ENCODE measurements at regions not wholly inside any gene's neighbourhood (a gene's known extent, or its start where the extent isn't known, plus 50 kb on each side); places are given as distances from the start of the nearest gene placed in this dataset.
"Not testable (repeated sequence)": the region's sequence is repeated elsewhere in the genome, so short reads cannot be mapped to it uniquely, and the experiment has no call there.

- Histone ChIP-seq H3K36me3 (replicated peaks in 1 of 2; ENCODE audit: control insufficient read depth in 1 of 2, insufficient read depth in 2 of 2, low read length in 2 of 2) (no peaks in the 10 kb centered on the region), H3K4me2 (ENCODE audit: low read depth, low read length) (no peak overlapping the region), H3K79me2 (ENCODE audit: insufficient read depth, low read length) (no peaks in the 10 kb centered on the region), H3K4me1 (ENCODE audit: insufficient read depth, low read length) (no peaks in the 10 kb centered on the region), H3K9me3 (ENCODE audit: low read length) (peaks cover 54% of the 10 kb centered on the region), H3K4me3 (replicated peaks in 1 of 3; ENCODE audit: insufficient read depth in 1 of 3, low read depth in 2 of 3, low read length in 3 of 3) (no peak overlapping the region), H3K27ac (ENCODE audit: extremely low read length, insufficient read depth, low read length) (no peak overlapping the region), H3K27me3 (ENCODE audit: control insufficient read depth in 1 of 2, insufficient read depth in 2 of 2, low read length in 2 of 2) (no peaks in the 10 kb centered on the region), H4K20me1 (ENCODE audit: insufficient read depth, low read length) (no peaks in the 10 kb centered on the region), H3K9ac (ENCODE audit: insufficient read depth, low read depth, low read length) (no peak overlapping the region), H2AFZ (ENCODE audit: low read length) (no peak overlapping the region)
- ChIA-PET CTCF (ENCODE audit: low intra/inter-chr PET ratio, low total read pairs) (no interaction called here), POLR2A (no interaction called here)
- ATAC-seq (no peak), FAIRE-seq (no peak), DNase-seq (ENCODE audit: low spot score) (no peak)
- in situ Hi-C loops (cut with HindIII; ENCODE audit: extremely low pct_ligation_motif_present, low pct_unique_long_range_greater_than_20kb) (no loop called here), intact Hi-C loops (cut with micrococcal nuclease; ENCODE audit: unreplicated experiment) (no loop called here)
- WGBS (ENCODE audit: low lambda C conversion rate) = 14% methylated on average over 5 of the region's 5 CpGs
- TF ChIP-seq PRMT3 (CRISPR knock-in tag; IDR thresholded peaks at IDR 0.05; ENCODE audit: borderline replicate concordance, low read depth) = no peak
- no TSS peak for BruUV-seq (replicated peaks)
These were observed 861.9 kb downstream of the CDH18 start for GRCh38 chr5:19125956-19126713.

- H3K79me2 ChIP-seq (ENCODE audit: insufficient read depth, low read length) = no peaks in the 10 kb centered on the region
- ATAC-seq = no peak
- no peak overlapping the region for H3K4me3 ChIP-seq (replicated peaks in 1 of 3; ENCODE audit: insufficient read depth in 1 of 3, low read depth in 2 of 3, low read length in 3 of 3)
- H3K27ac ChIP-seq (ENCODE audit: extremely low read length, insufficient read depth, low read length) = no peak overlapping the region
- peaks cover 32% of the 10 kb centered on the region for H3K9me3 ChIP-seq (ENCODE audit: low read length)
- H3K36me3 ChIP-seq (replicated peaks in 1 of 2; ENCODE audit: control insufficient read depth in 1 of 2, insufficient read depth in 2 of 2, low read length in 2 of 2) = no peaks in the 10 kb centered on the region
- ChIA-PET CTCF (ENCODE audit: low intra/inter-chr PET ratio, low total read pairs) (no interaction called here), POLR2A (no interaction called here)
- FAIRE-seq = no peak
- WGBS (ENCODE audit: low lambda C conversion rate) = 0% methylated on average over 2 of the region's 2 CpGs
- DNase-seq (ENCODE audit: low spot score) = no peak
- H3K4me2 ChIP-seq (ENCODE audit: low read depth, low read length) = no peak overlapping the region
- no TSS peak for BruUV-seq (replicated peaks)
- TF ChIP-seq SAP130 (CRISPR knock-in tag; IDR thresholded peaks at IDR 0.05; ENCODE audit: low read depth) (no peak), ZNF446 (CRISPR knock-in tag; IDR thresholded peaks at IDR 0.05) (no peak), NR2F1 (CRISPR knock-in tag; IDR thresholded peaks at IDR 0.05) (no peak), NR2F2 (IDR thresholded peaks at IDR 0.05; ENCODE audit: borderline replicate concordance, low read depth) (no peak), SMYD3 (CRISPR knock-in tag; IDR thresholded peaks at IDR 0.05) (no peak), SIX1 (CRISPR knock-in tag; IDR thresholded peaks at IDR 0.05; ENCODE audit: borderline replicate concordance) (no peak), HMGA1 (CRISPR knock-in tag; conservative IDR thresholded peaks at IDR 0.05) (no peak), HNRNPK (IDR thresholded peaks at IDR 0.05; ENCODE audit: low read depth, low read length, poor library complexity, severe bottlenecking) (no peak), DNMT3B (CRISPR knock-in tag; conservative IDR thresholded peaks at IDR 0.05) (no peak)
- intact Hi-C loops (cut with micrococcal nuclease; ENCODE audit: unreplicated experiment) (no loop called here), in situ Hi-C loops (cut with HindIII; ENCODE audit: extremely low pct_ligation_motif_present, low pct_unique_long_range_greater_than_20kb) (no loop called here)
- no peaks in the 10 kb centered on the region for H3K27me3 ChIP-seq (ENCODE audit: control insufficient read depth in 1 of 2, insufficient read depth in 2 of 2, low read length in 2 of 2)
- no peak overlapping the region for H3K9ac ChIP-seq (ENCODE audit: insufficient read depth, low read depth, low read length)
- no peak overlapping the region for H2AFZ ChIP-seq (ENCODE audit: low read length)
- no peaks in the 10 kb centered on the region for H3K4me1 ChIP-seq (ENCODE audit: insufficient read depth, low read length)
- no peaks in the 10 kb centered on the region for H4K20me1 ChIP-seq (ENCODE audit: insufficient read depth, low read length)
These were observed 847.7 kb downstream of the CDH18 start for GRCh38 chr5:19140276-19140675.

- H3K9ac ChIP-seq (ENCODE audit: insufficient read depth, low read depth, low read length); H2AFZ ChIP-seq (ENCODE audit: low read length); ATAC-seq; H3K4me1 ChIP-seq (ENCODE audit: insufficient read depth, low read length); H3K27me3 ChIP-seq (ENCODE audit: control insufficient read depth in 1 of 2, insufficient read depth in 2 of 2, low read length in 2 of 2); CTCF ChIA-PET (ENCODE audit: low intra/inter-chr PET ratio, low total read pairs); DNase-seq (ENCODE audit: low spot score); intact Hi-C loops (cut with micrococcal nuclease; ENCODE audit: unreplicated experiment); POLR2A ChIA-PET; H3K27ac ChIP-seq (ENCODE audit: extremely low read length, insufficient read depth, low read length); H3K79me2 ChIP-seq (ENCODE audit: insufficient read depth, low read length); FAIRE-seq; H3K36me3 ChIP-seq (replicated peaks in 1 of 2; ENCODE audit: control insufficient read depth in 1 of 2, insufficient read depth in 2 of 2, low read length in 2 of 2); H3K4me2 ChIP-seq (ENCODE audit: low read depth, low read length); H4K20me1 ChIP-seq (ENCODE audit: insufficient read depth, low read length); H3K4me3 ChIP-seq (replicated peaks in 1 of 3; ENCODE audit: insufficient read depth in 1 of 3, low read depth in 2 of 3, low read length in 3 of 3); in situ Hi-C loops (cut with HindIII; ENCODE audit: extremely low pct_ligation_motif_present, low pct_unique_long_range_greater_than_20kb); BruUV-seq (replicated peaks): not testable (repeated sequence)
- H3K9me3 ChIP-seq (ENCODE audit: low read length) = peaks cover 30% of the 10 kb centered on the region
- WGBS (ENCODE audit: low lambda C conversion rate) = 43% methylated on average over 13 of the region's 20 CpGs
These were observed 846.0 kb downstream of the CDH18 start for GRCh38 chr5:19141937-19142524.

Data from HepG2 (cell line).